ENCODE measurements at regions not wholly inside any gene's neighbourhood (a gene's known extent, or its start where the extent isn't known, plus 50 kb on each side); places are given as distances from the start of the nearest gene placed in this dataset.

DNA sequence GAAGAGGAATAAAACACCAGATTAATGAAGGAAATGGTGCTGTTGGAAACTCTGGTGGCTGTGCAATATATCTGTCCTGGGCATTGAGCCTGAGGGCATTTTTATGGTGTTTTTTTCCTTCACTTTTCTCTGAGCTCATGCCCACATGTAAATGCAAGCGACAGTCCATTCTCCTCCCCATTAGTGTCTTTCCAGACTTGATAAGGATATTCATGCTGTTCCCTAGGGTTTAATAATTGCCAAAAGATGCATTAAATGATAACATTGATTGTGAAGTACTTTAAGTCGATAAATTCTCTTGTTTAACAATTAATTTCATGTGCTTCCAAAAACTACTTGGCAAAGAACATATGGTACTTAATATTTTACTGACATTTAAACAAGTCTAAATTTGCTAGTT lies 384.7 kb downstream of the MDFIC start:
- Histone ChIP-seq H3K4me3 (no peak overlapping the region), H3K9me3 (no peaks in the 10 kb centered on the region), H3K4me1 (no peaks in the 10 kb centered on the region), H3K27ac (replicated peaks in 1 of 4) (no peak overlapping the region), H3K27me3 (no peaks in the 10 kb centered on the region), H3K36me3 (no peaks in the 10 kb centered on the region)
- 55% methylated on average over 2 of the region's 2 CpGs for WGBS
- intact Hi-C loops (cut with DNase I): no loop called here
- TF ChIP-seq POLR2A (IDR thresholded peaks at IDR 0.05; ENCODE audit: low read depth) (no peak), POLR2AphosphoS5 (IDR thresholded peaks at IDR 0.05) (no peak), EP300 (IDR thresholded peaks at IDR 0.05) (no peak)
- TF ChIP-seq, protein P1, sequence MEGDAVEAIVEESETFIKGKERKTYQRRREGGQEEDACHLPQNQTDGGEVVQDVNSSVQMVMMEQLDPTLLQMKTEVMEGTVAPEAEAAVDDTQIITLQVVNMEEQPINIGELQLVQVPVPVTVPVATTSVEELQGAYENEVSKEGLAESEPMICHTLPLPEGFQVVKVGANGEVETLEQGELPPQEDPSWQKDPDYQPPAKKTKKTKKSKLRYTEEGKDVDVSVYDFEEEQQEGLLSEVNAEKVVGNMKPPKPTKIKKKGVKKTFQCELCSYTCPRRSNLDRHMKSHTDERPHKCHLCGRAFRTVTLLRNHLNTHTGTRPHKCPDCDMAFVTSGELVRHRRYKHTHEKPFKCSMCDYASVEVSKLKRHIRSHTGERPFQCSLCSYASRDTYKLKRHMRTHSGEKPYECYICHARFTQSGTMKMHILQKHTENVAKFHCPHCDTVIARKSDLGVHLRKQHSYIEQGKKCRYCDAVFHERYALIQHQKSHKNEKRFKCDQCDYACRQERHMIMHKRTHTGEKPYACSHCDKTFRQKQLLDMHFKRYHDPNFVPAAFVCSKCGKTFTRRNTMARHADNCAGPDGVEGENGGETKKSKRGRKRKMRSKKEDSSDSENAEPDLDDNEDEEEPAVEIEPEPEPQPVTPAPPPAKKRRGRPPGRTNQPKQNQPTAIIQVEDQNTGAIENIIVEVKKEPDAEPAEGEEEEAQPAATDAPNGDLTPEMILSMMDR (IDR thresholded peaks at IDR 0.05): no peak
- DNase-seq (ENCODE audit: extremely low spot score): no peak

DNA sequence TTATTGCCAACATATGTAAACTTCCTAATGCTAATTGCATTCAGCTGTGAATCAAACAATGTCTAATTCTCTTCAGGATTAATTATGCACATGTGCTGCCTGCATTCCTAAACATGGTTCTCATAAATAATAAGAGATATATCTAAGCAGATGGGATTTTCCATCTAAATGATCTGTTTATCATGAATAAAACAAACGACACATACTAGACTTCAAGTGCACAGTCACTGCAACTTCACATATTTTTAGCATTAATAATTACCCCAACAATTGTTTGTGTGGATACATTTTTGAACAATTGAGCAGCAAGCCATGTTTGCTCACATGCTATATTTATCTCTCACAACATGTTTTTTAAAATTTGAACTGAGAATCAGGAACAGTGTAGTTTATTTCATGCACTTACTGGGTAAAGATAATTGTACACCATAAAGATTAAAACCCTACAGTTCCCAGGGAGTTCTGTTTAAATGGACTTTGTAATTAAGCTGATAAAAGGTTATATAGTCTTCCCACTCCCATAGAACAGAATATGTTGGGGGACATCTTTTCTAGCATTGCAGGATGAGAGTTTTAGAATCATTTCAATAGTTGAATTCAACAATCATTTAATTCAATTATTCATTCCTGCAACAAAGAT lies 378.5 kb downstream of the MDFIC start:
- Histone ChIP-seq H3K4me1 (no peaks in the 10 kb centered on the region), H3K9me3 (no peaks in the 10 kb centered on the region), H3K27me3 (no peaks in the 10 kb centered on the region), H3K36me3 (no peaks in the 10 kb centered on the region), H3K27ac (replicated peaks in 1 of 4) (no peak overlapping the region), H3K4me3 (no peak overlapping the region)
- WGBS: 42% methylated on average over 1 of the region's 1 CpG
- TF ChIP-seq, protein P1 (IDR thresholded peaks at IDR 0.05): no peak
- TF ChIP-seq EP300 (IDR thresholded peaks at IDR 0.05) (no peak), POLR2AphosphoS5 (IDR thresholded peaks at IDR 0.05) (no peak), POLR2A (IDR thresholded peaks at IDR 0.05; ENCODE audit: low read depth) (no peak)
- DNase-seq (ENCODE audit: extremely low spot score): no peak
- intact Hi-C loops (cut with DNase I): no loop called here

DNA sequence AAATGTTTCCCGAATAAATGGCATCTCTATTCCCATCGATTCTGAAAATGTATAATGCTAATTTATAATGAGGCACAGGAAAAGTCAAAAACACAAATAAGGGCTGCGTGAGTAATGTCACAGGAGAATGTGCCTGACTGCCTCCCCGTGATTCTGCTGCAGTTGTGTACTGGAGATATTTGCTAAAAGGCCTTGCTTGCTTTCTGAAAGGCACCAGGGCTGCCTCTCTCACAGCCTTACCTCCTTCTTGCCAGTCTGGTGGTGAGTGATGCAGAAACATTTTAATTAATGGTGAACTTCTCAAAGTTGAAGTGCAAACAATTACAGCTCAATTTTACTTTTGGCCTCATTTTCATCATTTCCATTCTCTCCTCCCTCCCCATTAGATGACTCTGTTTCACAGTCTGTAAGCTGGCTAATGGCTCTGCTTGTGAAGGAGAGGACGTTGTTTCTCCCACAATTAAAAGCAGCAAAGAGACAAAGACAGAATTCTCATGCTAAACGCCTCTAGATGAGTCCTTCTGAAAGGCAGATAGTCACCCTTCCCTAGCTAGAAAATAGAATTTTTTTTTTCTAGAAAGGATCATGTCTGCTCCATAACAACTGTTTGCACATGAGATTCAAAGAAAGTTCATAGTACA lies 377.6 kb downstream of the MDFIC start:
- no peak overlapping the region for H3K27ac ChIP-seq (replicated peaks in 1 of 4)
- no peak overlapping the region for H3K4me3 ChIP-seq
- no peaks in the 10 kb centered on the region for H3K4me1 ChIP-seq
- 77% methylated on average over 6 of the region's 6 CpGs for WGBS
- DNase-seq (ENCODE audit: extremely low spot score): no peak
- no peaks in the 10 kb centered on the region for H3K36me3 ChIP-seq
- TF ChIP-seq EP300 (IDR thresholded peaks at IDR 0.05) (no peak), POLR2AphosphoS5 (IDR thresholded peaks at IDR 0.05) (no peak), POLR2A (IDR thresholded peaks at IDR 0.05; ENCODE audit: low read depth) (no peak)
- TF ChIP-seq, protein P1 (IDR thresholded peaks at IDR 0.05): no peak
- H3K9me3 ChIP-seq: no peaks in the 10 kb centered on the region
- intact Hi-C loops (cut with DNase I): no loop called here
- no peaks in the 10 kb centered on the region for H3K27me3 ChIP-seq

DNA sequence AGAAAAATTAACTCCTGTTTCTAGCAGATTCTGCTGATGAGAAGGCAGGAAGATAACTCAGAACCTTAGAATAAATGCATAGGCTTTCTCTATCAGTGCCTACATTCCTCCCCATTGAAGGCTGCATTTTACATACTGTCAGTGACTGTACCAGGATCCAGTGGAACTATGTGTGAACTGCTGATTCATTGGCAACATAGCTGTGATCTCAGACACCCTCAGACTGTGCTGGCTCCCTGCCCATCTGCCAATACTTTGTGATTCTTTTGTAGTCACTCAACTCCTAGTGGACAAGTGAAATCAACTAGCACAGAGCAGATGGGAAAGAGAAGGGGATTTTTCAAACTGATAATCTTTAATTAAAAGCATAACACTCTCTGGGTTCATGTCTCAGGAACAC lies 375.8 kb downstream of the MDFIC start:
- Histone ChIP-seq H3K36me3 (no peaks in the 10 kb centered on the region), H3K27ac (replicated peaks in 1 of 4) (no peak overlapping the region), H3K4me1 (no peaks in the 10 kb centered on the region), H3K9me3 (no peaks in the 10 kb centered on the region), H3K27me3 (no peaks in the 10 kb centered on the region), H3K4me3 (no peak overlapping the region)
- no peak for DNase-seq (ENCODE audit: extremely low spot score)
- intact Hi-C loops (cut with DNase I): no loop called here
- TF ChIP-seq POLR2AphosphoS5 (IDR thresholded peaks at IDR 0.05) (no peak), POLR2A (IDR thresholded peaks at IDR 0.05; ENCODE audit: low read depth) (no peak), EP300 (IDR thresholded peaks at IDR 0.05) (no peak)
- TF ChIP-seq, protein P1 (IDR thresholded peaks at IDR 0.05): no peak
